HAP-1 (cell line): ENCODE measurements at regions not wholly inside any gene's neighbourhood (a gene's known extent, or its start where the extent isn't known, plus 50 kb on each side); places are given as distances from the start of the nearest gene placed in this dataset.

ENCODE experiments used
- DNase-seq, 2 experiments: peaks; one replicate each; pipeline ENCODE4 v3.0.0-alpha.2; 2016 to 2020; ENCODE audit warnings: low spot score in 2 of 2
- H3K27me3 ChIP-seq: fragments of 250-450 bp; sonication (Bioruptor Pico); 2 replicates; pipeline ENCODE4 v1.5.1; 2020; ENCODE audit warnings: low read depth, mild to moderate bottlenecking, moderate library complexity
- H3K36me3 ChIP-seq: fragments of 250-450 bp; sonication (Bioruptor Pico); replicated peaks from 2 replicates; pipeline ENCODE4 v1.5.1; 2020; ENCODE audit warnings: mild to moderate bottlenecking
- H3K4me1 ChIP-seq: fragments of 250-450 bp; sonication (Bioruptor Pico); 2 replicates; pipeline ENCODE4 v1.5.1; 2020; ENCODE audit warnings: mild to moderate bottlenecking
- H3K4me3 ChIP-seq: fragments of 250-450 bp; sonication (Bioruptor Pico); 2 replicates; pipeline ENCODE4 v1.5.1; 2020; ENCODE audit warnings: mild to moderate bottlenecking, moderate library complexity
- H3K9me3 ChIP-seq: fragments of 250-450 bp; sonication (Bioruptor Pico); 2 replicates; pipeline ENCODE4 v1.5.1; 2020; ENCODE audit warnings: mild to moderate bottlenecking, moderate library complexity
- in situ Hi-C: fragments of 300-500 bp; cut with MboI; formaldehyde crosslinking; loops from 3 replicates; pipeline ENCODE4 v1.14.3; 2020; ENCODE audit warnings: low sequenced_read_pairs, inconsistent platforms, mixed read lengths

GRCh38 chr20:17844549-17845298 is 123.9 kb downstream of the SNX5 start:
- Histone ChIP-seq H3K36me3 (no peaks in the 10 kb centered on the region), H3K27me3 (no peaks in the 10 kb centered on the region), H3K4me3 (no peak overlapping the region), H3K9me3 (0 out of 2 replicates have a peak, but pooled peaks cover 4% of the 10 kb centered on the region), H3K4me1 (no peaks in the 10 kb centered on the region)
- in situ Hi-C loops, result no loop called here
- no peak for DNase-seq

DNA sequence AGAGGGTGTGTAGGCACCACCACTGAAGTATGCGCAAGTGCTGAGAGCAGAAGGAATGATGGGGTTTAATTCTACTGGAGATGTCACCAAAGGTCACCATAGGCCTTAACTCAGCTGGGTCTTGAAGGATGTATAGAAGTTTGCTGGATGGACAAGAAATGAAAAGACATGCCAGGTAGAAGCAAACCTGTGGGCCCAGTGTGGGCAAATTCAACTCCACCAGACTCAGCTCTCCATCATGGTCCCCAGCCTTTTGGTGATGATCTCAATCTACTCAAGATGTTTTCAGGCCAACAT is 124.5 kb downstream of the SNX5 start:
- Histone ChIP-seq H3K27me3 (no peaks in the 10 kb centered on the region), H3K4me1 (no peaks in the 10 kb centered on the region), H3K9me3 (0 out of 2 replicates have a peak, but pooled peaks cover 4% of the 10 kb centered on the region), H3K36me3 (no peaks in the 10 kb centered on the region), H3K4me3 (no peak overlapping the region)
- no peak for DNase-seq
- in situ Hi-C loops, result no loop called here

DNA sequence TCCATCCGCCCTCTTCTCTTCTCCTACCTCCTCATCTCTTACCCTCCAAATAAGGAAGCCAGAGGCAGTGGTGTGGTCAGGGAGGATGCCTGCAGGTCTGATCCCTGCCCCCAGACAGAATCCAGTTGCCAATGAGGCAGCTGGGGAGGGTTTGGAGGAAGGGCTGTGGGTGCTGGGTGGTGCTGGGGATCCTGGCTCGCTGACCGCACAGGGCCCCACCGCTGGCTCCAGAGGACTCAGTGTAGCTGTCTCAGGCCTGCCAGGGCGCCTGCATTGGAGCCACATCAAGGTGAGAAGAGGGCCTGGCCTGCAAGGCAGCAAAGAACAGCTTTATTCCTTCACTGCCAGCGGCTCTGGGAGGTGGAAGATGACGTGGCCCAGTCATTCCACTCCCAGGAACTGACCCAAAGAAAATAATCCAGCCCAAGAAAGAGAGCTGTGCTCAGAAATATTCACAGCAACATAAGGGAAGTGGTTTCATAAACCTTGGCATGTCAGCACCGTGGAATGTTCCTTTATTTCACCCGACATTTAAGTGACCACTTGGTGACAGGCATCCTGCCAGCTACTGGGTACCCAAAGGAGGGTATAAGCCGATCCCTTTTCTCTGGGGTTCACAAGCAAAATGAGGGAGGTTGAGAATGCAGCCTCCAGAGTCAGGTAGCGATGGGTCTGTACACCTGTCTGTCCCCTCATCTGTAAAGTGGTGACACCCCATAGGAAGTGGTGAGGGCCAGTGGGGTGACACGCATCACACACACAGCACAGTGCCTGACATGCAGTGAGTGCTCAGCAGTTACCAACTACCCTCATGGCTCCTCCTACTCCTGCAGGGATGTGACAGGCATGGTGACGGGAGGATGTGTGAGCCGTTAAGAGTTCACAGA is 125.1 kb downstream of the SNX5 start:
- H3K4me3 ChIP-seq, result no peak overlapping the region
- H3K4me1 ChIP-seq, result no peaks in the 10 kb centered on the region
- no peaks in the 10 kb centered on the region for H3K36me3 ChIP-seq
- no peaks in the 10 kb centered on the region for H3K27me3 ChIP-seq
- in situ Hi-C loops, result no loop called here
- DNase-seq, result no peak
- H3K9me3 ChIP-seq, result 0 out of 2 replicates have a peak, but pooled peaks cover 4% of the 10 kb centered on the region

GRCh38 chr20:17841751-17842215 is 126.8 kb downstream of the SNX5 start:
- Histone ChIP-seq H3K27me3 (no peaks in the 10 kb centered on the region), H3K36me3 (no peaks in the 10 kb centered on the region), H3K4me1 (no peaks in the 10 kb centered on the region), H3K9me3 (0 out of 2 replicates have a peak, but pooled peaks cover 4% of the 10 kb centered on the region), H3K4me3 (no peak overlapping the region)
- no peak for DNase-seq
- in situ Hi-C loops, result no loop called here

GRCh38 chr20:17840423-17840822 is 128.2 kb downstream of the SNX5 start:
- H3K4me1 ChIP-seq, result no peaks in the 10 kb centered on the region
- no peak for DNase-seq
- 0 out of 2 replicates have a peak, but pooled peaks cover 4% of the 10 kb centered on the region for H3K9me3 ChIP-seq
- H3K36me3 ChIP-seq, result no peaks in the 10 kb centered on the region
- in situ Hi-C loops, result no loop called here
- H3K4me3 ChIP-seq, result no peak overlapping the region
- H3K27me3 ChIP-seq, result no peaks in the 10 kb centered on the region

GRCh38 chr20:17838921-17839320 is 129.7 kb downstream of the SNX5 start:
- in situ Hi-C loops, result no loop called here
- Histone ChIP-seq H3K4me1 (no peaks in the 10 kb centered on the region), H3K36me3 (no peaks in the 10 kb centered on the region), H3K4me3 (no peak overlapping the region), H3K27me3 (no peaks in the 10 kb centered on the region), H3K9me3 (0 out of 2 replicates have a peak, but pooled peaks cover 4% of the 10 kb centered on the region)
- DNase-seq, result no peak

GRCh38 chr20:17837179-17837578 is 131.4 kb downstream of the SNX5 start:
- DNase-seq, result no peak
- H3K9me3 ChIP-seq, result 0 out of 2 replicates have a peak, but pooled peaks cover 4% of the 10 kb centered on the region
- H3K4me1 ChIP-seq, result no peaks in the 10 kb centered on the region; the same call in 1 of the 2 replicates
- H3K4me3 ChIP-seq, result no peak overlapping the region
- H3K36me3 ChIP-seq, result no peaks in the 10 kb centered on the region
- no peaks in the 10 kb centered on the region for H3K27me3 ChIP-seq
- in situ Hi-C loops, result no loop called here

DNA sequence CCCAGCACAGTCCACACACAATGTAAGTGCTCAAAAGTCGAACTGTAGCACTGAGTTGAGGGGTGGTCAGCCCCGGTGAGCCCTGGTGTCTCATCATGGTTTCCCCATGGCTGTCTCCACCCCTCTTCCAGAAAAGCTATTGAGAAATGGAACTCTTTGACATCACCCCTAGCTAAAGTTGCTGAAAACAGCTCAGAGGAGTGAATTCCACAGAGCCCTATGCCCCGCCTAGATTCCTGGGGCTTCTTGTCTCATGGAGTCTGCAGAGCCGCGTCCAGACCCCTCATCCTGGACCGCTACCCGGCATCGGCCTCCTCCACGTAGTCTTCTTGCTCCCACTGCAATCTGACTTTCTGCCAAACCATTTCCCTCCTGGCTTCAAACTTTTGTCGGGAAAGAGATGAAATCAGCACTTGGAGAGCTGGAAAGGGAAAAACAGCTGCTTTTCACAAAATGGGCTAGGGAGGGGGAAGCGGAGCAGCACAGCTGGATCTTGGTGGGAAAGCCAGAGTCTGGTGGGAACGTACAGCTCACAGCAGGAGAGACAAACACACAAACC is 132.2 kb downstream of the SNX5 start:
- Histone ChIP-seq H3K36me3 (no peaks in the 10 kb centered on the region), H3K27me3 (no peaks in the 10 kb centered on the region), H3K9me3 (0 out of 2 replicates have a peak, but pooled peaks cover 4% of the 10 kb centered on the region), H3K4me3 (no peak overlapping the region), H3K4me1 (no peaks in the 10 kb centered on the region; the same call in 1 of the 2 replicates)
- no peak for DNase-seq
- in situ Hi-C loops, result no loop called here

GRCh38 chr20:17835934-17836300 is 132.7 kb downstream of the SNX5 start:
- Histone ChIP-seq H3K36me3 (no peaks in the 10 kb centered on the region), H3K27me3 (no peaks in the 10 kb centered on the region), H3K9me3 (0 out of 2 replicates have a peak, but pooled peaks cover 4% of the 10 kb centered on the region), H3K4me1 (no peaks in the 10 kb centered on the region; the same call in 1 of the 2 replicates), H3K4me3 (no peak overlapping the region)
- in situ Hi-C loops, result no loop called here
- DNase-seq, result no peak

DNA sequence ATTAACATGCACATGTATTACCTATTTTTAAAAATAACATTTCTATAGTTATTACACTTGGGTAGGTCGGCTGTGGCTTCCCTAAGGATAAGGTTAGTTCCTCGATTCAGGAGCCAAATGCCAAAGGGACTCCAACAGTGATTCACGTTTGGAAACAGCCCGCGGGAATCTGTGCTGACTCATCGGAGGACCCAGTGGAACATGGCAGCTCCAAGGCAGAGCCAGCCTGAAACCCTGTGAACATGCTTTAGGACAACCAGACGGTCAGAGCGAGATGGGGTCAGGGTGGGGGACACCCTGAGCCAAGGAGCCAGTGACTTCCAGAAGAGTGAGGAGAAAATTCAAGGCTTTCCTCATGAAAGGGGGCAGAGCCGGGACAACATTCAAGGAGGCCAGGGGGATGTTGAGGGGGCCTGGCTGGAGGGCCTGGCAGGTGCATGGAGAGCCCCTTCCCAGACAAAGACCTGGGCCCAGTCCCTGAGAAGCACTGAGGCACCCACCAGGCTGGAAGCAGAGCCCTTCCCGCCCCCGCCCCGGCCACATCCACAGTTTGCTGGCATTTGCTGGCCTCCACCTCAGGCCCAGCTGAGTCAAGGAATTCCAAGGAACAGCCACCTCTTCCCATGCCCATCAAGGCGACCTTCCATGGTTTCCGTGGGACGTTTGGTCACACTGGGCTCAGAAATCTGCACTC is 133.2 kb downstream of the SNX5 start:
- Histone ChIP-seq H3K36me3 (no peaks in the 10 kb centered on the region), H3K9me3 (0 out of 2 replicates have a peak, but pooled peaks cover 2% of the 10 kb centered on the region)
- in situ Hi-C loops, result no loop called here

GRCh38 chr20:17834804-17835203 is 133.8 kb downstream of the SNX5 start:
- no peak for DNase-seq
- no peak overlapping the region for H3K4me3 ChIP-seq
- in situ Hi-C loops, result no loop called here
- H3K27me3 ChIP-seq, result no peaks in the 10 kb centered on the region
- H3K4me1 ChIP-seq, result no peaks in the 10 kb centered on the region; the same call in 1 of the 2 replicates
- no peaks in the 10 kb centered on the region for H3K9me3 ChIP-seq
- H3K36me3 ChIP-seq, result no peaks in the 10 kb centered on the region

More for the DNA sequence above, 133.2 kb downstream of the SNX5 start:
- Histone ChIP-seq H3K4me1 (no peaks in the 10 kb centered on the region; the same call in 1 of the 2 replicates), H3K4me3 (no peak overlapping the region), H3K27me3 (no peaks in the 10 kb centered on the region)
- no peak for DNase-seq

DNA sequence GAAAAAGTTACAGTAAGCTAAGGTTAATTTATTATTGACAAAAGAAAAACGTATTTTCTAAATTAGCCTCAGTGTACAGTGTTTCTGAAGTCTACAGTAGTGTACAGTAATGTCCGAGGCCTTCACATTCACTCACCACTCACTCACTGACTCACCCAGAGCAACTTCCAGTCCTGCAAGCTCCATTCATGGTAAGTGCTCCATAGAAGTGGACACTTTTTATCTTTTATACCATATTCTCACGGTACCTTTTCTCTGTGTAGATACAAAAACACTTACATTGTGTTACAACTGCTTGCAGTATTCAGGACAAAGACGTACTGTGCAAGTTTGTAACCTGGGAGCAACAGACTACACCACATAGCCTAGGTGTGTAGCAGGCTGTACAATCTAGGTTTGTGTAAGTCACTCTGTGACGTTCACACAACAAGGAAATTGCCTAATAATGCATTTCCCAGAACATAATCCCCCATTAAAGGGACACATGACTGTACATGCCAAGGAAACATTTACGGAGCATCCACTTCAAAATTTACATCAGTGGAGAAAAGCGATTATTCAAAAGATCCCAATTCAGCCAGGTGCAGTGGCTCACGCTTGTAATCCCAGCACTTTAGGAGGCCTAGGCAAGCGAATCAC is 133.4 kb downstream of the BANF2 start:
- Histone ChIP-seq H3K4me3 (no peak overlapping the region), H3K4me1 (no peaks in the 10 kb centered on the region; the same call in 1 of the 2 replicates), H3K9me3 (no peaks in the 10 kb centered on the region), H3K27me3 (no peaks in the 10 kb centered on the region), H3K36me3 (no peaks in the 10 kb centered on the region)
- DNase-seq, result peak in 1 of 2 experiments; percentile 49
- in situ Hi-C loops, result no loop called here
